Memory B cell (primary cell): ENCODE measurements at regions not wholly inside any gene's neighbourhood (a gene's known extent, or its start where the extent isn't known, plus 50 kb on each side); places are given as distances from the start of the nearest gene placed in this dataset.

Experiments used
- ATAC-seq: fragments of 150-1000 bp; cut with Tn5 transposase; 2 replicates; pipeline ENCODE4 v1.10.0; 2021; ENCODE audit warnings: low read depth, mild to moderate bottlenecking, moderate library complexity
- DNase-seq, 2 donors: peaks; one replicate each; pipeline ENCODE4 v3.0.0; 2022; ENCODE audit warnings: low spot score in 2 of 2
- H3K27ac Mint-ChIP-seq: one replicate; pipeline ENCODE4 v1.8.0; 2022; ENCODE audit warnings: mild to moderate bottlenecking, moderate library complexity, mixed read lengths
- H3K27me3 Mint-ChIP-seq: one replicate; pipeline ENCODE4 v1.8.0; 2022; ENCODE audit warnings: mixed read lengths
- H3K36me3 Mint-ChIP-seq: one replicate; pipeline ENCODE4 v1.8.0; 2022; ENCODE audit warnings: mild to moderate bottlenecking, mixed read lengths
- H3K4me1 Mint-ChIP-seq: one replicate; pipeline ENCODE4 v1.8.0; 2022; ENCODE audit warnings: mixed read lengths
- H3K4me3 Mint-ChIP-seq: one replicate; pipeline ENCODE4 v1.8.0; 2022; ENCODE audit warnings: mild to moderate bottlenecking, moderate library complexity, mixed read lengths
- H3K9me3 Mint-ChIP-seq: one replicate; pipeline ENCODE4 v1.8.0; 2022; ENCODE audit warnings: mixed read lengths

DNA sequence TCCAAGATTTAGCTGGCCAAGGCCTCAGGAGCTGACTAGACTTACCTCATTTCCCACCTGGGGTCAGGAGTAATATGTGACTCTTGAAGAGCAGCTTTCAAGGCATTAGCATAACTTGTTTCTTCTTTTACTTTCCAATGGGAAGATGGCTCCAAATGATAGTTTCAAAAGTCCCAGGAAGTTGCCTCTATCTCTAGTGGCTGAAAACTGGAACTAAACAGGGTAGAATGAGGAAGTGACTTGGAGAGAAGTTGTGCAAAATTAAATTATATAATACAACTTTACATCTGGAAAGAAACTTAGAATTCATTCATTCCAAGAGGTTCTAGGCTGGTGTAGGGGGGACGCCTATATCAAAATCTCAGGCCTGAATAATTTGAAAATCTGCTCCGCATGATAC, 250.1 kb upstream of the FMN2 start:
- Mint-ChIP-seq H3K4me1 (no peaks in the 10 kb centered on the region), H3K4me3 (no peak overlapping the region), H3K27ac (no peak overlapping the region), H3K36me3 (no peaks in the 10 kb centered on the region), H3K27me3 (no peaks in the 10 kb centered on the region), H3K9me3 (peaks cover 4% of the 10 kb centered on the region)
- DNase-seq: no peak
- no peak for ATAC-seq

DNA sequence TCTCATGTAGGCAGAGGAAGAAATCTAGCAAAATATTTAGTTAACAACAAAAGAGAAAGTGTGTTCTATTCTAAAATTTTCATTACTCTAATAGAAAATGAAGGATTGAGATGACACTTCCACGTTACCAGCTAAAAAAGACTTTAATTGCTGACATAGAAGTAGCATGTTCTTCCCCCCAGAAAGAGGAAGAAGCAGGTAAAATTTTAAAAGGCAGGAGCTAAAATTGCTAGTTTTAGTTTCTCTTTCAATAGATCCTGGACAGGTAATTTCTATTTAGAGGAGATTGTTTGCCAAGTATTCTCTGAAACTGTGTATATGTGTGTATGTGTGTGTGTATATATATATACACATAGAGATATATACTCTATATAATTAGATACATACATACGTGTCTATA, 248.1 kb upstream of the FMN2 start:
- H3K27me3 Mint-ChIP-seq: no peaks in the 10 kb centered on the region
- no peaks in the 10 kb centered on the region for H3K4me1 Mint-ChIP-seq
- no peak overlapping the region for H3K4me3 Mint-ChIP-seq
- H3K27ac Mint-ChIP-seq: no peak overlapping the region
- H3K36me3 Mint-ChIP-seq: no peaks in the 10 kb centered on the region
- peaks cover 2% of the 10 kb centered on the region for H3K9me3 Mint-ChIP-seq
- ATAC-seq (no peak), DNase-seq (no peak)

DNA sequence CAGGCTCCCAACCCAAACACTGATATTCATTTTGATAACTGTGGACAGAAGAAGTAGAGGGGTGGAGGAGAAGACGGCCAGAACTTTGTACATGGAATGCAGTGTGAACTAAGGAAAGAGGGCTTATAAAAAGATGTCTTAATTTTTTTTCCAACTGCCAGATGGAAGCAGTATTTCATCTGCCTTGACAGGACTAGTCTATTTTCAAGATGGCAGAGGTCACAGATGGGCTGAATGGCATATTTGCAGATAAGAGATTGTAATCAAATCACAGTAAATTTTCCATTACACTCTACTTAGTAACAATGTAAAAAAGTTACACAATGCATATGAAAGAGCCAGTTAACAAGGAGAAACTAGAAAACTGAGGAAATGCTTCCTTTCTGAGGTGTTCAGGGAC, 246.8 kb upstream of the FMN2 start:
- Mint-ChIP-seq H3K4me3 (no peak overlapping the region), H3K36me3 (no peaks in the 10 kb centered on the region), H3K27me3 (no peaks in the 10 kb centered on the region), H3K4me1 (no peaks in the 10 kb centered on the region), H3K27ac (no peak overlapping the region), H3K9me3 (peaks cover 2% of the 10 kb centered on the region)
- ATAC-seq: no peak
- DNase-seq: no peak

DNA sequence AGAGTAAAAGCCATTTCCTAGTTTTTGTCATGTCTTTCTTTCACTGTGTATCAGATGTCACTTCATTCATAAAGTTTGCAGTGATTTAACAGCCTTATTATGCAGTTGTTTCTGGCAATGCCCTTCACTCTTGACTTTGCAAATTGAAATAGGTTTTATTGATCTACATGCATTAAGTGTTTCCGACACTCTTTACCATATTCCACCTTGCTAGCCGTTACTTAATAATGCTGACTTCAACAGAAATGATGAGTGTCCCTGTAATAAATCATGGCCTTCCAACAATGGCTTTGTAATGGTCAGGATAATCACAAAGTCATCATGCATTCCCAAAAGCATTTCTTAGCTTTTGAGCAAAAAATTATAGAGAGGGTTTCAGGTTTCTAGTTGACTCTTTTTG, 236.8 kb upstream of the FMN2 start:
- DNase-seq: no peak
- Mint-ChIP-seq H3K27ac (no peak overlapping the region), H3K4me3 (no peak overlapping the region), H3K27me3 (no peaks in the 10 kb centered on the region), H3K4me1 (no peaks in the 10 kb centered on the region), H3K36me3 (no peaks in the 10 kb centered on the region), H3K9me3 (peaks cover 4% of the 10 kb centered on the region)
- no peak for ATAC-seq

DNA sequence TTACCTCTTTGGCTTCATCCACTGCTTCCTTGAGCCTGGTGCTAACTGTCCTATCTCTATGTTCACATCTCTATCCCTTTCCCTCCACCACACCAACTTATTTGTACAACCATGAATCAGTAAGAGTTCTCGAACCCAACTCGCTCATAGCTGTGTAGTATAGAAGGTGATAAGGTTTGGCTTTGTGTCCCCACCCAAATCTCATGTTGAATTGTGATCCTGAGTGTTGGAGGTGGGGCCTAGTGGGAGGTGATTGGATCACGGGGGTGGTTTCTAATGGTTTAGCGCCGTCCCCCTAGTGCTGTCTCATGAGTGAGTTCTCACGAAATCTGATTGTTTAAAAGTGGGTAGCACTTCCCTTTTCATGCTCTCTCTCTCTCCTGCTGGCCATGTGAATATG, 235.6 kb upstream of the FMN2 start:
- Mint-ChIP-seq H3K27me3 (no peaks in the 10 kb centered on the region), H3K36me3 (no peaks in the 10 kb centered on the region), H3K9me3 (peaks cover 4% of the 10 kb centered on the region), H3K27ac (no peak overlapping the region), H3K4me3 (no peak overlapping the region), H3K4me1 (no peaks in the 10 kb centered on the region)
- DNase-seq: no peak
- ATAC-seq: no peak

DNA sequence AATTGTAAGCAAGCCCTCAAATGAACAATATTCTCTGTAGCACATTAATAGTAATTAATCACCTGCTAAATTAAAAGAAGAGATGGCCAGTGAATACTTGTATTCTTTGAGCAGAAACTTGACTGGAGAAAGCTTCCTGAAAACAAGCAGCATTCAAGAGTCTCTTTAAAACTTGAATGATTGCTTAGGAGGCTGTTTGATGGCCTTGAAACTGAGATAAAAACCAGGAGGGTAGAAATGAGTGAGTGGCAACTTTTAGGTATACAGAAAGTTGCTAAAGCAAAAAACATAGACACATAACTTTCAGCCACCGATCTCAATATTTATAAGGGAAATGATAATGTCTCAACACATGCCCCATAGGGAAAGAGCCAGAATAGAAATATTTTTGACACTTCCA, 234.8 kb upstream of the FMN2 start:
- ATAC-seq (no peak), DNase-seq (no peak)
- H3K4me3 Mint-ChIP-seq: no peak overlapping the region
- H3K36me3 Mint-ChIP-seq: no peaks in the 10 kb centered on the region
- H3K27ac Mint-ChIP-seq: no peak overlapping the region
- no peaks in the 10 kb centered on the region for H3K27me3 Mint-ChIP-seq
- H3K4me1 Mint-ChIP-seq: no peaks in the 10 kb centered on the region
- H3K9me3 Mint-ChIP-seq: peaks cover 5% of the 10 kb centered on the region

DNA sequence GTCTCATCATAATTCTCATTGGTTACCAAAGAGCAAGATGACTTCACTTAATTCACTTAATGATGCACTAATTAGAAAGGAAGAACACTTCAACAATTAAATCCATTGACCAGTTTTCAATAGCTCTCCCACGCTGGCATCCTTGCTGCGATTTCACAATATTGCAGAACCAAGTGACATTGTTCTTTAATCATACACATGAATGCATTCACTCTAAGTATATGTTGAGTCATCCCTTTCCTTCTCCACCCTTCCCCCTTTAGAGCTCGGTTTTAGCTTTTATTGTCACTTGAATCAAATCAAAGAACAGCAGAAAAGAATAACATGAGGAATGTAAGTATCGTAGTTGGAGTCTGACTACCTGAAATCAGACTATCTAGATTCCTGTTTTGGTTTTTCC, 233.6 kb upstream of the FMN2 start:
- peaks cover 5% of the 10 kb centered on the region for H3K9me3 Mint-ChIP-seq
- no peak overlapping the region for H3K27ac Mint-ChIP-seq
- H3K36me3 Mint-ChIP-seq: no peaks in the 10 kb centered on the region
- H3K4me3 Mint-ChIP-seq: no peak overlapping the region
- no peaks in the 10 kb centered on the region for H3K4me1 Mint-ChIP-seq
- H3K27me3 Mint-ChIP-seq: no peaks in the 10 kb centered on the region
- DNase-seq (no peak), ATAC-seq (no peak)

DNA sequence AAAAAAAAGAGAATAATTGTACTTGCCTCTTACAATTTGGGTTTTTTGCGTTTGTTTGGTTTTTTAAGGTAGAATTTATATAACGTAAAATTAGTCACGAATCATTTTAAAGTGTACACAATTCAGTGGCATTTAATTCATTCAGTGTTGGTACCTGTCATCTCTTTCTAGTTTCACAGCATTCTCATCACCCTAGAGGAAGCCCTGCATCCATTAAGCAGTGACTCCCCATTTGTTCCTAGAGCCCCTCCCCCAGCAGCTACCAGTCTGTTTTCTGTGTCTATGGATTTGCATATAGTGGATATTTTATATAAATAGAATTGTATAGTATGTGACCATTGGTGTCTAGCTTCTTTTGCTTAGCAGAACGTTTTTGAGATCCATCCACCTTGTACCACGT, 233.2 kb upstream of the FMN2 start:
- no peaks in the 10 kb centered on the region for H3K4me1 Mint-ChIP-seq
- peaks cover 5% of the 10 kb centered on the region for H3K9me3 Mint-ChIP-seq
- no peak for DNase-seq
- H3K36me3 Mint-ChIP-seq: no peaks in the 10 kb centered on the region
- ATAC-seq: no peak
- no peaks in the 10 kb centered on the region for H3K27me3 Mint-ChIP-seq
- H3K27ac Mint-ChIP-seq: no peak overlapping the region
- no peak overlapping the region for H3K4me3 Mint-ChIP-seq

DNA sequence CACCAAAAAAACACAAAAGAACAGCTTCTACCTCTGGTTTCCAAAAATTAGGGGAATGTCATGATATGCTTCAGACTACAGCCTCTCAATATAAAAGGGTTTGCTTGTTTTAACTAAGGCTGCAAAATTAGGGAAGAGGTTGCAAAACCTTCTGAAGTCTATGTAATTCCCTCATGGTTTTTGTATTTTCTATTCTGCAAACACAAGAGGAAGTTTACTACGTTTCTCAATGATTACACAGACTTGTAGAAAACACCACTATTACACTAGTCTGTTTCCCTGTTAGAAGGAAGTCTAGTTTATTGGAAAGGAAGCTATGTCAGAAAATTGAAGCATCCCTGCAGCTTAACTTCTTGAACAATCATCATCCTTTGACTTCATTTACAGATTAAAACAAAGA, 229.7 kb upstream of the FMN2 start:
- Mint-ChIP-seq H3K4me3 (no peak overlapping the region), H3K9me3 (peaks cover 3% of the 10 kb centered on the region), H3K4me1 (no peaks in the 10 kb centered on the region), H3K27ac (no peak overlapping the region), H3K27me3 (no peaks in the 10 kb centered on the region), H3K36me3 (no peaks in the 10 kb centered on the region)
- DNase-seq (no peak), ATAC-seq (no peak)

DNA sequence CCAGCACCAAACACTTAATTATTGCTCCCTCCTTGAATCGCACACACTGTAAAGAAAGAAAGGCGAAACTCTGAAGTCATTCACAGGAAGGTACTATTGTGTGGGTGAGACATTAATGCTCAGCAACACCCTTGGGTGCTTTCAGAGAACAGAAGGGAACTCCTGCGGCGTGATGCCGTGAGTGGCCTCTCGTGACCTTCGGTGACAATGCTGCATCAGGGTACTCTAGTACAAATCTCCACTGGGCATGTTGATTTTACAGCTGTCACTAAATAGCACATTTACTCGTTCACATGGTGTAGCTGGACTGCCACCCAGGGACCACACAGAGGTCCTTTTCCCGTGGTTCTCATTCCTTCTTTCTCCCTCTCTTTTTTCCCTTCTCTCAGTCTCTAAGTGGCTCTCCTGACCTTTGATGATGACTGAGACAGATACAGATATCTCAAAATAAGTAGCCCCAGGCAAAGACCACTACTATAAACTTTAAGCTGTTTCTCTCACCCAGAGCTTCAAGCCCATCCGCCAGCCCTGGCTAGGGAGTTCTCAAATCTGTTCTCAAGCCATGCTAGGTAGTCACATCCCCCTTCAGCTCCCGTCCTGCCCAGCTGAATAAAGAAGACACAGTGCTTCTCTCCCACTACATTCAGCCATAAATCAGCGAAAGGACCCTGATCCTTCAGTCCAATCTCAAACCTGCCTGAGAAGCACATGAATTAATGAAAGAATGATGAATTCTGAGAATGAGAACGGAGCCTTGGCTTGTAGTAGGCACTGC, 223.4 kb upstream of the FMN2 start:
- Mint-ChIP-seq H3K4me1 (no peaks in the 10 kb centered on the region), H3K9me3 (peaks cover 3% of the 10 kb centered on the region), H3K36me3 (no peaks in the 10 kb centered on the region), H3K27me3 (no peaks in the 10 kb centered on the region), H3K27ac (no peak overlapping the region), H3K4me3 (no peak overlapping the region)
- ATAC-seq: no peak
- DNase-seq: no peak

DNA sequence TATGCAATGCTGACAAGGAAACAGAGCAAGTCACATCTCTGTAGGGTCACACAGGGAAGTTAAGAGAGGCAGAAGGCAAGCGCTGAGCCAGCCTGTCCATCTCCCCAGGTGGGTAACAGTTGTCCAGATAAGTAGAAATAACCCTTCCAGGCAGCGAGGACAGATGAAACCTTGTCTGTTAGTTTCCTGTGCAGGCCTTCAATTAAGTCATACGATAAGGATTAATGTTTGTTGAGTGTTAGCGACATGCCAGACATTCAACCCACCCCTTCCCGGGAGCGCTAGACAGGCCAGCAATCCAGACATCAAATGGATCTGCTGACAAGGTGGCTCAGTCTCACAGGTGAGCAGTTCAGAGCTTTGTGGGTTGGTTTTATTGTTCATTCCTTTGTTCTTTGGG, 221.5 kb upstream of the FMN2 start:
- Mint-ChIP-seq H3K27ac (no peak overlapping the region), H3K4me1 (no peaks in the 10 kb centered on the region), H3K36me3 (no peaks in the 10 kb centered on the region), H3K4me3 (no peak overlapping the region), H3K27me3 (no peaks in the 10 kb centered on the region), H3K9me3 (peaks cover 5% of the 10 kb centered on the region)
- DNase-seq (no peak), ATAC-seq (no peak)

DNA sequence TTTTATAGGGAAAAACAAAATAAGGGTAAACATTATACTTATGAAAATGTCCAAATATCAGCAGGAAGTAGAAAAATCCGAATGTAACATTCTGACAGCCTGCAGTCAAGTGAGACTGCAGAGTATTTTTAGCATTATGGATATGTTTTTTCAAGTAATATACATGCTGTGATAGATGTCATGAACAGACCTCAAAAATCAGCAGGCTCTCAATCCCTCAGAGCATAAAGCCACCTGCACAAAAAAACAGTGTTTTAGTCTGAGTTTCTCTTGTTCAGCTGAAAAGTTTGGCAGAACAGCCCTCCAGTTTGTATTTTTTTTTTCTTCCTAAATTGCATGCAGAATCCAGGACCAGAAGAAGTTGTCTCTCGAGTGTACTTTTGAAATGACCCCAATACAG, 219.1 kb upstream of the FMN2 start:
- no peak for DNase-seq
- Mint-ChIP-seq H3K9me3 (peaks cover 3% of the 10 kb centered on the region), H3K27ac (no peak overlapping the region), H3K4me1 (no peaks in the 10 kb centered on the region), H3K36me3 (no peaks in the 10 kb centered on the region), H3K27me3 (no peaks in the 10 kb centered on the region), H3K4me3 (no peak overlapping the region)
- no peak for ATAC-seq

DNA sequence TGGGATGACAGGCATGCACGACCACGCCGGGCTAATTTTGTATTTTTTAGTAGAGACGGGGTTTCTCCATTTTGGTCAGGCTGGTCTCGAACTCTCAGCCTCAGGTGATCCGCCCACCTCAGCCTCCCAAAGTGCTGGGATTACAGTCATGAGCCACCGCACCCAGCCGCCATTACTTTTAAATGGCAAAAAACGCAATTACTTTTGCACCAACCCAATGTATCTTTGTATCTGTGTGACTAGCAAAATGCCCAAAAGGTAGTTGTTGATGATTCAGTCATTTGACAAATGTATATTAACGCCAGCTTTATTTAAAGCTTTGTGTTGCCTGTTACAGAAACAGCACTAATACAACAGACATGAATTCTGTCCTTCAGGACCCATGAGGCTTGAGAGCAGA, 216.9 kb upstream of the FMN2 start:
- Mint-ChIP-seq H3K27me3 (no peaks in the 10 kb centered on the region), H3K4me1 (no peaks in the 10 kb centered on the region), H3K36me3 (no peaks in the 10 kb centered on the region), H3K9me3 (peaks cover 3% of the 10 kb centered on the region), H3K4me3 (no peak overlapping the region), H3K27ac (no peak overlapping the region)
- no peak for DNase-seq
- no peak for ATAC-seq

DNA sequence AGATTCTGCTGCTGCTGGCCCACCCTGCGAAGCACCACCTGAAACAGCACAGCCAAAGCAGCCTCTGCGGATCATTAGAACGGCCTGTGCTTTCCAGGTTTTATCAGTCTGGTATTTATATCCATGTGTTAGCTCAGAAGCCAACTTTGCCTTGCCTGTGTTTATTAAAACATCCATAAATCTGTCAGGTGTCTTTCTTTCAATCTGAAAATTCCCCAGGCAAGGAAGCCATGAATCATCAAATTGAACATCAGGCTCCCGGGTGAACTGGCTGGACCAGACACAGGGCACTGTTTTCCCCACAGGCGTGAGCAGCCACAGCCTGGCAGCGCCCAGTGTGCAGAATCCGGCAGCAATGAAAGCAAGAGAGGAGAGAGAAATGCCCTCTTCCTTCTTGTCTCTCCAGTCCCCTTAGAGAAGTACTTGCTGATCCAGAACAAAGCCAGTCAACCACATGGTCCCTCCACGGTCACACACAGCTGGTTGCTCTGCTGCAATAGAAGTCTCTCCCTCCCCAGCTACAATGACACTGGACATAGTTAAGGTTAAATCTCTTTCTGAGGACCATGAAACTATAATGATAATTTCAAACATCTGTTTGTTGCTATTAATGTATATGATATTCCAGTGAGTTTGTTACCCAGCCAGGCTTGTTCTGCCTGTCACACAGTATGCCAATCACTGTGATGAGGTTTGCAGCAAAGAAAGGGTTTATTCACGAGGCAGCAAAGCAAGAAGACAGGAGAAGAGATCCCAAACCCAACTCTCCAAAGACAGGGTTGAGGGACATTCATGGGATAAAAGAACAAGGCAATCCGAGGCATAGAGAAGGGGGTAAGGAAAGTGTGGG, 212.1 kb upstream of the FMN2 start:
- Mint-ChIP-seq H3K27ac (no peak overlapping the region), H3K27me3 (no peaks in the 10 kb centered on the region), H3K36me3 (no peaks in the 10 kb centered on the region), H3K4me1 (no peaks in the 10 kb centered on the region), H3K9me3 (peaks cover 4% of the 10 kb centered on the region), H3K4me3 (no peak overlapping the region)
- ATAC-seq (no peak), DNase-seq (no peak)

DNA sequence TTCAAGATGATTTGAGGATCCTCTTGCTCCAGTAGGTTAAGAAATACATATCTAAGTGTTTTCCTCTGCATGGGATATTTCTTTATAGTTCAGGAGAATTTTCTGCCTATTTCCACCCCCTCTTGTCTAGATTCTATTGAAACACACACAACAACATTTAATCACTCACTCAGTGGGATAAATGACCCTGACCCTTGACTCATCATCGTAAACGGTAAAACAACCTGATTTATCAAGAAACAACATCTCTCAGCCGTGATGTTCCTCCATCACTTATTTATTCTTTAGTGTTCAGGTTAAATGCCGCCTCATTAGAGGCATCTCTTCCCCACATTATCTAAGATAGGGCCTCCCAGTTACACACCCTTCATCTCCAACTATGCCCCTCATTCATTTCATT, 208.7 kb upstream of the FMN2 start:
- no peak for DNase-seq
- ATAC-seq: no peak
- Mint-ChIP-seq H3K27me3 (no peaks in the 10 kb centered on the region), H3K36me3 (no peaks in the 10 kb centered on the region), H3K4me1 (no peaks in the 10 kb centered on the region), H3K27ac (no peak overlapping the region), H3K4me3 (no peak overlapping the region), H3K9me3 (peaks cover 4% of the 10 kb centered on the region)
